Uterus (tissue), 3 donors: ENCODE measurements at regions not wholly inside any gene's neighbourhood (a gene's known extent, or its start where the extent isn't known, plus 50 kb on each side); places are given as distances from the start of the nearest gene placed in this dataset.

Experiments used
- DNase-seq, 2 donors: peaks; one replicate each; pipeline ENCODE4 v3.0.0-alpha.2; 2019 to 2020
- H3K27ac ChIP-seq, 2 donors: fragments of 200-600 bp; sonication (generic); 1 replicate in 1 of 2; 2 replicates in 1 of 2; pipeline ENCODE4 v1.5.1; 2016 to 2018
- H3K27me3 ChIP-seq, 2 donors: fragments of 200-600 bp; sonication (generic); one replicate each; pipeline ENCODE4 v1.5.1; 2018 to 2019; ENCODE audit warnings: control low read depth in 1 of 2
- H3K36me3 ChIP-seq, 2 donors: fragments of 200-600 bp; sonication (generic); one replicate each; pipeline ENCODE4 v1.5.1; 2019; ENCODE audit warnings: control low read depth in 1 of 2
- H3K4me1 ChIP-seq, 2 donors: fragments of 200-600 bp; sonication (generic); one replicate each; pipeline ENCODE4 v1.5.1; 2018 to 2019; ENCODE audit warnings: control low read depth in 1 of 2
- H3K4me3 ChIP-seq, 2 donors: fragments of 200-600 bp; sonication (generic); 1 replicate in 1 of 2; 2 replicates in 1 of 2; pipeline ENCODE4 v1.5.1; 2018 to 2019; ENCODE audit warnings: mild to moderate bottlenecking in 1 of 2
- H3K9me3 ChIP-seq, 2 donors: fragments of 200-600 bp; sonication (generic); one replicate each; pipeline ENCODE4 v1.5.1; 2019; ENCODE audit warnings: control low read depth in 1 of 2
- CTCF ChIP-seq, 4 experiments: fragments of 200-600 bp in 2 of 4; fragments of 450-650 bp in 2 of 4; sonication (generic) in 2 of 4; IDR thresholded peaks; one replicate each; pipeline ENCODE4 v1.5.1; 2016 to 2019; ENCODE audit warnings: antibody characterized with exemption in 4 of 4, mild to moderate bottlenecking in 2 of 4, moderate library complexity in 1 of 4
- POLR2A ChIP-seq, 2 donors: fragments of 450-650 bp; IDR thresholded peaks; one replicate each; pipeline ENCODE4 v1.6.1; 2016; ENCODE audit warnings: antibody characterized with exemption in 2 of 2, mild to moderate bottlenecking in 1 of 2, moderate library complexity in 1 of 2
- intact Hi-C: fragments of 100-400 bp; cut with DNase I; formaldehyde crosslinking; loops from one replicate; pipeline ENCODE4 v1.15.1; 2023; ENCODE audit warnings: low total_unique reads
- donor health status: DM: yes; HTN: yes; CAD: no.

- Histone ChIP-seq H3K27me3 (no peaks in the 10 kb centered on the region), H3K4me3 (no peak overlapping the region), H3K27ac (no peak overlapping the region), H3K9me3 (no peaks in the 10 kb centered on the region), H3K36me3 (no peaks in the 10 kb centered on the region), H3K4me1 (no peaks in the 10 kb centered on the region)
- TF ChIP-seq CTCF (IDR thresholded peaks at IDR 0.05) = no peak
- TF ChIP-seq POLR2A (IDR thresholded peaks at IDR 0.05) = no peak
- intact Hi-C loops = no loop called here
- no peak for DNase-seq
Observed at GRCh38 chr4:123904882-123905281, 508.3 kb downstream of the SPRY1 start.

- no peaks in the 10 kb centered on the region for H3K9me3 ChIP-seq
- intact Hi-C loops = no loop called here
Observed at GRCh38 chr4:123913598-123913997, 517.0 kb downstream of the SPRY1 start.

GRCh38 chr4:123916821-123917220 is 520.2 kb downstream of the SPRY1 start:
- Histone ChIP-seq H3K27ac (no peak overlapping the region), H3K9me3 (no peaks in the 10 kb centered on the region), H3K4me3 (no peak overlapping the region), H3K27me3 (no peaks in the 10 kb centered on the region), H3K36me3 (no peaks in the 10 kb centered on the region), H3K4me1 (no peaks in the 10 kb centered on the region)
- TF ChIP-seq CTCF (IDR thresholded peaks at IDR 0.05) (no peak), POLR2A (IDR thresholded peaks at IDR 0.05) (no peak)
- intact Hi-C loops = no loop called here
- DNase-seq = no peak

More at GRCh38 chr4:123913598-123913997, 517.0 kb downstream of the SPRY1 start:
- H3K4me1 ChIP-seq = no peaks in the 10 kb centered on the region
- no peak for DNase-seq
- H3K4me3 ChIP-seq = no peak overlapping the region
- H3K27me3 ChIP-seq = no peaks in the 10 kb centered on the region
- H3K36me3 ChIP-seq = no peaks in the 10 kb centered on the region
- no peak overlapping the region for H3K27ac ChIP-seq
- TF ChIP-seq POLR2A (IDR thresholded peaks at IDR 0.05) (no peak), CTCF (IDR thresholded peaks at IDR 0.05) (no peak)

- Histone ChIP-seq H3K36me3 (no peaks in the 10 kb centered on the region), H3K9me3 (no peaks in the 10 kb centered on the region), H3K27ac (no peak overlapping the region), H3K27me3 (no peaks in the 10 kb centered on the region), H3K4me1 (no peaks in the 10 kb centered on the region), H3K4me3 (no peak overlapping the region)
- no peak for DNase-seq
- intact Hi-C loops = no loop called here
- no peak for TF ChIP-seq POLR2A (IDR thresholded peaks at IDR 0.05)
- no peak for TF ChIP-seq CTCF (IDR thresholded peaks at IDR 0.05)
Observed at GRCh38 chr4:123919576-123920098, 523.0 kb downstream of the SPRY1 start.

GRCh38 chr4:123921339-123921738 is 524.7 kb downstream of the SPRY1 start:
- Histone ChIP-seq H3K4me3 (no peak overlapping the region), H3K4me1 (no peaks in the 10 kb centered on the region), H3K27me3 (no peaks in the 10 kb centered on the region), H3K9me3 (no peaks in the 10 kb centered on the region), H3K27ac (no peak overlapping the region), H3K36me3 (no peaks in the 10 kb centered on the region)
- DNase-seq = no peak
- intact Hi-C loops = no loop called here
- TF ChIP-seq CTCF (IDR thresholded peaks at IDR 0.05) (no peak), POLR2A (IDR thresholded peaks at IDR 0.05) (no peak)
